H1 (cell line): ENCODE measurements at regions not wholly inside any gene's neighbourhood (a gene's known extent, or its start where the extent isn't known, plus 50 kb on each side); places are given as distances from the start of the nearest gene placed in this dataset.

Experiments
- ATF2 ChIP-seq: IDR thresholded peaks from 2 replicates; pipeline ENCODE4 v1.6.1; 2012; ENCODE audit warnings: low read length, inconsistent platforms
- CHD7 ChIP-seq: fragments of 300-600 bp; sonication (generic); IDR thresholded peaks from 2 replicates; pipeline ENCODE4 v1.7.1; 2012; ENCODE audit warnings: low read length, moderate library complexity, mild to moderate bottlenecking, inconsistent platforms; ENCODE audit not compliant: insufficient replicate concordance
- POLR2AphosphoS5 ChIP-seq: IDR thresholded peaks from 2 replicates; pipeline ENCODE4 v1.6.1; 2011; ENCODE audit warnings: low read depth, low read length
- SP1 ChIP-seq: IDR thresholded peaks from 2 replicates; pipeline ENCODE4 v1.6.1; 2011; ENCODE audit warnings: low read depth, low read length

GRCh38 chr9:108117306-108117705 lies 627.7 kb upstream of the KLF4 start (continued):
- TF ChIP-seq CHD7, result no peak
- no peak for TF ChIP-seq ATF2
- no peak for TF ChIP-seq SP1
- TF ChIP-seq POLR2AphosphoS5, result no peak
